HG03025 (cell line): ENCODE measurements at regions not wholly inside any gene's neighbourhood (a gene's known extent, or its start where the extent isn't known, plus 50 kb on each side); places are given as distances from the start of the nearest gene placed in this dataset.
"Not testable (repeated sequence)": the region's sequence is repeated elsewhere in the genome, so short reads cannot be mapped to it uniquely, and the experiment has no call there.

ENCODE experiments used
- ATAC-seq: cut with Tn5 transposase; IDR thresholded peaks from one replicate; pipeline ENCODE4 v1.9.1; 2021; ENCODE audit warnings: mild to moderate bottlenecking, moderate library complexity; ENCODE audit not compliant: unreplicated experiment, low FRiP score

DNA sequence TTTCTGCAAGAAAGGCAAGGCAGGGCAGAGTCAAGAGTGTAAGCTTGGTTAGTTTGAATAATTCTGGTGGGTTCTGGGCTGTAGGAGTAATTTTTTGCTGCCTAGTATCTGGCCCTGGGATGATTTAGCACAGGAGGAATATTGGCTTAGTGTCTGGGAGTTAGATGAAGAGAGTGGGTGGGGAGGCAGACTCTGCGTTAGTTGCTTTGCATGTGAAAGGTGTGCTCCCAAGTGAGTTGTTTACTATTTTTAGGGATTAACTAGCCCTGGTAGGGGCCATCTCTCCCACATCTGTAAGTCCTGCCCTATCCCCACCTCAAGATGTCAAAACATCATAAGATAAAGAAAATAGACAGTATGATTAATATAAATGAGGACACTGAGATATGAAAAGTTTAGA, 249.7 kb downstream of the LRIG3 start:
- no peak for ATAC-seq

GRCh38 chr12:58671196-58671595, 249.1 kb downstream of the LRIG3 start:
- ATAC-seq, result no peak

DNA sequence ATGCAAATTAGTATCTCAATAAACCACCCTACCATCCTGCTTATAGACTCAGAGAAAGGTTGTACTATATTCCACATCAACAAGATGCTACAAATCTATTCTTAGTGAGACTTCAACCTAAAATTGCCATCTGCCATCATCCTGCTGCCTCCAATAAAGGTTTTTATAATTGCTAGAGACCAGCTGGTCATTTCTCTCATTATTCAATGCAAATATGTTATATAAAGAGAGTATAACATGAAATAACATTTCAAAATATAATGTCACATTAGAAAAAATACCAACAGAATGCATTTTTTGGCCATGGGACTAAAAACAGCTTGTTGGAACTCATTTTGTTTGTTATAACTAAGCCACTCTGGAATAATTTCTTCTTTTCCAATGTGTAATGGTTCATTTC, 247.3 kb downstream of the LRIG3 start:
- no peak for ATAC-seq

- ATAC-seq, result not testable (repeated sequence)
Observed at GRCh38 chr12:58677833-58678232, 242.5 kb downstream of the LRIG3 start.

- no peak for ATAC-seq
Observed at GRCh38 chr12:58678753-58679152, 241.6 kb downstream of the LRIG3 start.

GRCh38 chr12:58681730-58682129, 238.6 kb downstream of the LRIG3 start:
- ATAC-seq, result no peak

GRCh38 chr12:58695263-58695662, 225.0 kb downstream of the LRIG3 start:
- ATAC-seq, result no peak

GRCh38 chr12:58701536-58701935, 218.8 kb downstream of the LRIG3 start:
- ATAC-seq, result no peak

DNA sequence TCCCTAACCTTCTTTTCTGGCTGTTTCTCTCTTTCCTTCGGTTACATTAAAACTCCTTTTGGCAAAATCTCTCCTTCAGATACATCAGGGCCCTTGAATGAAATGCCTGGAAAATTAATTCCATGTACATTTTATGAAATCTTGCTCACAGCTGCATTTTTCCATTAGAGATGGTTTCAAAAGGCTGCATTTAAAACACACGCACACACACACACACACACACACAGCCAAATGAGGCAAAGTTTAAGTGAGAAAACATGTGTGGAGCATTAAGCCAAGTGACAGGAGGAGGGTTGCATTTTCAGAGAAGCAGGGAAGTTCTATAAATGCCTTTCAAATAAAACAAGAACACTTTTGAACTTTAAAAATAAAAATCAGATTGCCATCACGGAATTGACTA, 216.4 kb downstream of the LRIG3 start:
- ATAC-seq, result no peak

GRCh38 chr12:58704770-58705169, 215.5 kb downstream of the LRIG3 start:
- ATAC-seq, result not testable (repeated sequence)

- ATAC-seq, result no peak
Observed at GRCh38 chr12:58710901-58711300, 209.4 kb downstream of the LRIG3 start.

- no peak for ATAC-seq
Observed at GRCh38 chr12:58711974-58712373, 208.3 kb downstream of the LRIG3 start.

- no peak for ATAC-seq
Observed at GRCh38 chr12:58712976-58713375, 207.3 kb downstream of the LRIG3 start.

GRCh38 chr12:58719161-58719560, 201.1 kb downstream of the LRIG3 start:
- no peak for ATAC-seq

- ATAC-seq, result no peak
Observed at GRCh38 chr12:58720421-58720820, 199.9 kb downstream of the LRIG3 start.

DNA sequence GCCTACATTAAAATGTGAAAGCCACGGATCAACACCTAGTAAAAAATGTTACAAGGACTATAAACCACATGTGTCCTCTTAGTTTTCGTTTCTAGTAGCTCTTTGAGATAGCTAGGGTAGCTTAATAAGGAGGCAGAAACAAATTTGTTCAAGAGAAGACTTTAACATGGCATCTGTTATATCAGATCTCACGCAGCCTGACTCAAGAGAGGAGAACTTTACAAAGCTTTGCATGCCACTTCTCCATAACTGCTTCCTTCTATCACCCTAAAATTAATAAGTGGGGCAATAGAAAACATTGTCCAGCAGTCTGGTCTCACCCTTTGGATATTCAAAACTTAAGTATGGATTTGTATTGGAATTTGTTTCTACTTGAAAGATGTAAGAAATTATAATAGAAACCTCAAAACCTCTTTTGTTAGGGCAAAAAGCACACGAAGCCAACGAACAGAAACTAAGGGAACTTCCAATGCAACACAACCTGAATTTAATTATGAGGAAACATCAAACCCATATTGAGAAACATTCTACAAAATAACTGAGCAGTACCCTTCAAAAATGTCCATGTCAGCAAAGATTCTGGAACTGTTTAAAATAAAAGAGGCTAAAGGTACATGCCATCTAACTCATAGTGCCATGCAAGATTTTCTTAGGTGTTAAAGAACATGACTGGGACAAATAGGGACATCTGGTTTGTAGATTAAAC, 194.8 kb downstream of the LRIG3 start:
- ATAC-seq, result no peak

DNA sequence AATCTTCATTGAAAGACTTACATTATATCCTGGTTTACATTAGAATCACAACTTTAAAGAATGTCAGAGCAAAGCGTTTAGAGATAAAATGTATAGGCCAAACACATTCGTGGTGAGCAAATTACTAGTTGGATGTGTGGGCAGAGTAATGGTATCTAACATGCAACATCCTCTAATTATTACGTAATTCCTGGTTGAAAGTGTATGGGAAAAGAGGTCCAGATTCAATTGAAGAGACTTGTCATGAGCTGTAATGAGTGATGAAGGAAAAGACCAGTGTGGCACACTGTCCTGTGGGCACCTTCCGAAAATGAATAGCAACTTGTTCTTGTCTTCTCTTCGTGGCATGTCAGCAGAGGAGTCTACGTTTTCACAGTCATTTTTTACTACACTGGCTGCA, 192.8 kb downstream of the LRIG3 start:
- ATAC-seq, result no peak

- ATAC-seq, result no peak
Observed at GRCh38 chr12:58728397-58728796, 191.9 kb downstream of the LRIG3 start.

- no peak for ATAC-seq
Observed at GRCh38 chr12:58731096-58731495, 189.2 kb downstream of the LRIG3 start.

DNA sequence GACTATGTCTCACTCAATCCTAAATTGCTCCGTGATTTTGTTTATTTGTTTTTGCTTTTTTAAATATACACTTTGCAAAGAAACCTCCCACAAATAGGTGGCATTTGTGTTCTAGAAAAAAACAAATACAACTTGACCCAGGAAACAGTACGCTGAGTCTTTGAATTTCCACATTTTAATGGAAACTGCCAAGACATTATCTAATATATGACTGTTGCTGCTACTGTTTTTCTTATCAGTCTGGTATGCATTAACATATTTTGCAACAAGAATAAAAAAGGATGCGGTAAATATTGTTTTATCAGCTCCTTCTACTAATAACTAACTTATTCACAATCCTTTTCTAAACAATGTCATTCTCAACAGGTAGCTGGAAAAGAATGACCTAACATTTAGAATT, 187.4 kb downstream of the LRIG3 start:
- no peak for ATAC-seq

DNA sequence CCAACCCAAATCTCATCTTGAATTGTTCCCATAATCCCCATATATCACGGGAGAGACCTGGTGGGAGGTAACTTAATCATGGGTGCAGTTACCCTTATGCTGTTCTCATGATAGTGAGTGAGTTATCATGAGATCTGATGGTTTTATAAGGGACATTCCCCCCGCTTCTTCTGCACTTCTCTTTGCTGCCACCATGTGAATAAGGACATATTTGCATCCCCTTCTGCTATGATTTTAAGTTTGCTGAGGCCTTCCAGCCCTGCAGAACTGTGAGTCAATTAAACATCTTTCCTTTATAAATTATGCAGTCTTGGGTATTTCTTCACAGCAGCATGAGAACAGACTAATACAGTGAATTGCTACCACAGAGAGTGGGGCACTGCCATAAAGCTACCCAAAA, 179.1 kb downstream of the LRIG3 start:
- no peak for ATAC-seq

DNA sequence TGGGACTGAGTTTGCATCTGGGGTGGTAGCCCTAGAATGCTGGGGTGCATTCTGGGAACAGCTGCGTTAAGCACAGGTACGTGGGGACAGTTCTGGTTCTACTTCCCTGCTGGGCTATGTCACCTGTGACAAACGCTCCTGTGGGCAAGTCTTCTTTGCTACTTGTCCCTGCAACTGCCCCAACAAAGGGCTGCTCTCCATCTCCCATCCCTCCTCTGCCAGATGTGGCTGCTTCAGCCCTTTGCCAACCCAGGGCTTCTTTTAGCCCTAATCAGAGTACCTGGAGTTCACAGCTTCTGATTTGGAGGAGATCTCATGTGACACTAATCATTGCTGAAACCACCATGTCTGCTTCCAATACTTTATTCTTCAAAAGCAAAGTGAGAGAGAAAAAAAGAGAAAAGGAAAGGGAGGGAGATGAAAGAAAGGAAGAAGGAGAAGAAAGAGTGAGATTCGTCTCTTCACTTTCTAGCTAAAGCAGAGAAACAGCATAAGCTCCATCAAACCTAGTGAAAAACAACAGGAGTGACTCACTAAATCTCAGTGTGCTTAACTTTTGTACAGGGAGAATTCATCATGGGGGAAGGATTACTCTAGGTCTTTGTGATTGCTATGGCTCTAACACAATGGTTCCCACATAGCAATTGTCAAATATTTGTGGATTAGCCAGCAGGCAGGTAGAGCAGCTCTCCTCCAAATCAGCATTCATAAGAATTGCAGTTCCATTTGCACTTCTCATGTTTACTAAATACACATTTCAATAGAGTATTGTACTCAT, 174.8 kb downstream of the LRIG3 start:
- no peak for ATAC-seq
